ENCODE measurements at regions not wholly inside any gene's neighbourhood (a gene's known extent, or its start where the extent isn't known, plus 50 kb on each side); places are given as distances from the start of the nearest gene placed in this dataset.

DNA sequence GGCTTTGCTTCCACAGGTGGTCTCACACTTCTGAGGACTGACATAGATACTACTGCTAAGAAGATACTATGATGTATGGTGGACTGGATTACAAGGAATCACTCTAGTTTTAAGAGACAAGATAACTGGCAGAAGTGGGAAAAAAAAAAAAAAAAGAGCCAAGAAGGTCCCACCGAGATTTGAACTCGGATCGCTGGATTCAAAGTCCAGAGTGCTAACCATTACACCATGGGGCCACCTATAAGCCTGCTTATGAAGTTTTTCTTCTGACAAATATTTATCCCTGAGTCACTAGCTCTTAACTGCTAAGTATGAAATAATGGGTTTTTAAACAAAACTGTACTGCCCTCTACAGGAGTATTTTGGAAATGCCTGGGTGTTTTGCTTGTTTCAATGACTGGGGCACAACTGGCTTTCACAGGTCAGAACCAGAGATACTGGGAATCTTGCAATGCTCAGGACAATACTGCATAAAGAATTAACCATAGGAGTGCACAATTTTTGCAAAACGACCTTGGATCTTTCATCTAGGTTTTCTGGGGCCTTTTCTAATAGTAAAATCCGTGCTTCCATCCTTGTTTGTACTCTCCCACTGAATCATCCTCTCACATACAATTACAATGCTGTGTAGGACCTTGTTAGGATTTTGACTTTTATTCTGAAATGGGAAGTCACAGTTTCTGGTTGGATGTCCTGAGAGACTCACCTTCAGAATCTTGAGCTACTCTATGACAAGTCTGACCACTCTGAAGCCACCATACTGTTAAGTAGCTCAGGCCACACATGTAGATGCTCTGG, 116.3 kb downstream of the OR2B2 start (continued):
- TF ChIP-seq, protein P1, sequence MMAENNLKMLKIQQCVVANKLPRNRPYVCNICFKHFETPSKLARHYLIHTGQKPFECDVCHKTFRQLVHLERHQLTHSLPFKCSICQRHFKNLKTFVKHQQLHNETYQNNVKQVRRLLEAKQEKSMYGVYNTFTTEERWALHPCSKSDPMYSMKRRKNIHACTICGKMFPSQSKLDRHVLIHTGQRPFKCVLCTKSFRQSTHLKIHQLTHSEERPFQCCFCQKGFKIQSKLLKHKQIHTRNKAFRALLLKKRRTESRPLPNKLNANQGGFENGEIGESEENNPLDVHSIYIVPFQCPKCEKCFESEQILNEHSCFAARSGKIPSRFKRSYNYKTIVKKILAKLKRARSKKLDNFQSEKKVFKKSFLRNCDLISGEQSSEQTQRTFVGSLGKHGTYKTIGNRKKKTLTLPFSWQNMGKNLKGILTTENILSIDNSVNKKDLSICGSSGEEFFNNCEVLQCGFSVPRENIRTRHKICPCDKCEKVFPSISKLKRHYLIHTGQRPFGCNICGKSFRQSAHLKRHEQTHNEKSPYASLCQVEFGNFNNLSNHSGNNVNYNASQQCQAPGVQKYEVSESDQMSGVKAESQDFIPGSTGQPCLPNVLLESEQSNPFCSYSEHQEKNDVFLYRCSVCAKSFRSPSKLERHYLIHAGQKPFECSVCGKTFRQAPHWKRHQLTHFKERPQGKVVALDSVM (CRISPR knock-in tag; IDR thresholded peaks at IDR 0.05) = no peak
- TF ChIP-seq ZSCAN30 (CRISPR knock-in tag; IDR thresholded peaks at IDR 0.05) (no peak), ZNF331 (CRISPR knock-in tag; IDR thresholded peaks at IDR 0.05) (peak; percentile 76), KAT2B (IDR thresholded peaks at IDR 0.05; ENCODE audit: borderline replicate concordance, low read depth, low read length) (no peak), SP4 (CRISPR knock-in tag; IDR thresholded peaks at IDR 0.05) (no peak), MTA1 (CRISPR knock-in tag; IDR thresholded peaks at IDR 0.05; ENCODE audit: borderline replicate concordance) (no peak), LCORL (IDR thresholded peaks at IDR 0.05) (no peak), LCORL (CRISPR knock-in tag; IDR thresholded peaks at IDR 0.05) (no peak), ZNF552 (CRISPR knock-in tag; IDR thresholded peaks at IDR 0.05; ENCODE audit: borderline replicate concordance) (no peak), ZNF382 (CRISPR knock-in tag; IDR thresholded peaks at IDR 0.05; ENCODE audit: borderline replicate concordance) (no peak), NPAS2 (CRISPR knock-in tag; IDR thresholded peaks at IDR 0.05; ENCODE audit: borderline replicate concordance) (no peak), ZNF850 (CRISPR knock-in tag; conservative IDR thresholded peaks at IDR 0.05) (no peak), IKZF1 (IDR thresholded peaks at IDR 0.05) (no peak), ZSCAN12 (CRISPR knock-in tag; IDR thresholded peaks at IDR 0.05) (no peak), ZNF891 (CRISPR knock-in tag; IDR thresholded peaks at IDR 0.05) (no peak), ATM (IDR thresholded peaks at IDR 0.05; ENCODE audit: borderline replicate concordance) (no peak), ZNF337 (CRISPR knock-in tag; IDR thresholded peaks at IDR 0.05; ENCODE audit: borderline replicate concordance, low read depth) (no peak), GABPB1 (CRISPR knock-in tag; IDR thresholded peaks at IDR 0.05) (no peak), CHCHD3 (CRISPR knock-in tag; IDR thresholded peaks at IDR 0.05) (no peak), ZNF543 (CRISPR knock-in tag; IDR thresholded peaks at IDR 0.05) (0 out of 2 replicates have a peak, but pooled peaks have one; percentile 48), PCBP2 (optimal IDR thresholded peaks at IDR 0.05; ENCODE audit: low read depth, low read length, poor library complexity, severe bottlenecking) (no peak)
- TF ChIP-seq, protein P2, sequence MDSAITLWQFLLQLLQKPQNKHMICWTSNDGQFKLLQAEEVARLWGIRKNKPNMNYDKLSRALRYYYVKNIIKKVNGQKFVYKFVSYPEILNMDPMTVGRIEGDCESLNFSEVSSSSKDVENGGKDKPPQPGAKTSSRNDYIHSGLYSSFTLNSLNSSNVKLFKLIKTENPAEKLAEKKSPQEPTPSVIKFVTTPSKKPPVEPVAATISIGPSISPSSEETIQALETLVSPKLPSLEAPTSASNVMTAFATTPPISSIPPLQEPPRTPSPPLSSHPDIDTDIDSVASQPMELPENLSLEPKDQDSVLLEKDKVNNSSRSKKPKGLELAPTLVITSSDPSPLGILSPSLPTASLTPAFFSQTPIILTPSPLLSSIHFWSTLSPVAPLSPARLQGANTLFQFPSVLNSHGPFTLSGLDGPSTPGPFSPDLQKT (CRISPR knock-in tag; IDR thresholded peaks at IDR 0.05; ENCODE audit: borderline replicate concordance) = no peak
- TF ChIP-seq, protein P3, sequence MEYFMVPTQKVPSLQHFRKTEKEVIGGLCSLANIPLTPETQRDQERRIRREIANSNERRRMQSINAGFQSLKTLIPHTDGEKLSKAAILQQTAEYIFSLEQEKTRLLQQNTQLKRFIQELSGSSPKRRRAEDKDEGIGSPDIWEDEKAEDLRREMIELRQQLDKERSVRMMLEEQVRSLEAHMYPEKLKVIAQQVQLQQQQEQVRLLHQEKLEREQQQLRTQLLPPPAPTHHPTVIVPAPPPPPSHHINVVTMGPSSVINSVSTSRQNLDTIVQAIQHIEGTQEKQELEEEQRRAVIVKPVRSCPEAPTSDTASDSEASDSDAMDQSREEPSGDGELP (IDR thresholded peaks at IDR 0.05; ENCODE audit: borderline replicate concordance, low read depth) = no peak
- TF ChIP-seq, protein P4, sequence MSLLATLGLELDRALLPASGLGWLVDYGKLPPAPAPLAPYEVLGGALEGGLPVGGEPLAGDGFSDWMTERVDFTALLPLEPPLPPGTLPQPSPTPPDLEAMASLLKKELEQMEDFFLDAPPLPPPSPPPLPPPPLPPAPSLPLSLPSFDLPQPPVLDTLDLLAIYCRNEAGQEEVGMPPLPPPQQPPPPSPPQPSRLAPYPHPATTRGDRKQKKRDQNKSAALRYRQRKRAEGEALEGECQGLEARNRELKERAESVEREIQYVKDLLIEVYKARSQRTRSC (CRISPR knock-in tag; IDR thresholded peaks at IDR 0.05; ENCODE audit: low read depth) = no peak
- TF ChIP-seq, protein P5, sequence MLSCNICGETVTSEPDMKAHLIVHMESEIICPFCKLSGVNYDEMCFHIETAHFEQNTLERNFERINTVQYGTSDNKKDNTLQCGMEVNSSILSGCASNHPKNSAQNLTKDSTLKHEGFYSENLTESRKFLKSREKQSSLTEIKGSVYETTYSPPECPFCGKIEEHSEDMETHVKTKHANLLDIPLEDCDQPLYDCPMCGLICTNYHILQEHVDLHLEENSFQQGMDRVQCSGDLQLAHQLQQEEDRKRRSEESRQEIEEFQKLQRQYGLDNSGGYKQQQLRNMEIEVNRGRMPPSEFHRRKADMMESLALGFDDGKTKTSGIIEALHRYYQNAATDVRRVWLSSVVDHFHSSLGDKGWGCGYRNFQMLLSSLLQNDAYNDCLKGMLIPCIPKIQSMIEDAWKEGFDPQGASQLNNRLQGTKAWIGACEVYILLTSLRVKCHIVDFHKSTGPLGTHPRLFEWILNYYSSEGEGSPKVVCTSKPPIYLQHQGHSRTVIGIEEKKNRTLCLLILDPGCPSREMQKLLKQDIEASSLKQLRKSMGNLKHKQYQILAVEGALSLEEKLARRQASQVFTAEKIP (CRISPR knock-in tag; IDR thresholded peaks at IDR 0.05; ENCODE audit: borderline replicate concordance) = no peak

All from HepG2 (cell line).